ENCODE measurements at regions not wholly inside any gene's neighbourhood (a gene's known extent, or its start where the extent isn't known, plus 50 kb on each side); places are given as distances from the start of the nearest gene placed in this dataset.
"Not testable (repeated sequence)": the region's sequence is repeated elsewhere in the genome, so short reads cannot be mapped to it uniquely, and the experiment has no call there.

- H3K27me3 ChIP-seq; H3K36me3 ChIP-seq; DNase-seq (ENCODE audit: low spot score); H3K9me3 ChIP-seq; H3K4me1 ChIP-seq: not testable (repeated sequence)
- Histone ChIP-seq H3K4me3 (peak overlapping the region; percentile 70 to 75), H3K27ac (peak overlapping the region; percentile 93 to 94)
These were observed 53.6 kb upstream of the PLGLB1 start for GRCh38 chr2:87075054-87075790.

- not testable (repeated sequence) for H3K9me3 ChIP-seq; DNase-seq (ENCODE audit: low spot score); H3K4me1 ChIP-seq; H3K27me3 ChIP-seq; H3K36me3 ChIP-seq
- peak overlapping the region; percentile 70 to 75 for H3K4me3 ChIP-seq
- peak overlapping the region; percentile 93 to 94 for H3K27ac ChIP-seq
These were observed 54.2 kb upstream of the PLGLB1 start for GRCh38 chr2:87075791-87076252.

- not testable (repeated sequence) for H3K9me3 ChIP-seq, H3K36me3 ChIP-seq, H3K4me1 ChIP-seq, H3K27me3 ChIP-seq
- Histone ChIP-seq H3K27ac (peak overlapping the region; percentile 93 to 94), H3K4me3 (peak overlapping the region; percentile 70 to 75)
- DNase-seq (ENCODE audit: low spot score), result peak; percentile 95
These were observed 54.8 kb upstream of the PLGLB1 start for GRCh38 chr2:87076253-87077123.

- not testable (repeated sequence) for H3K27me3 ChIP-seq; H3K36me3 ChIP-seq; H3K4me1 ChIP-seq; H3K9me3 ChIP-seq; DNase-seq (ENCODE audit: low spot score)
- H3K4me3 ChIP-seq, result peak overlapping the region; percentile 70 to 75
- H3K27ac ChIP-seq, result peak overlapping the region; percentile 93 to 94
These were observed 55.4 kb upstream of the PLGLB1 start for GRCh38 chr2:87077124-87077446.

- peak overlapping the region in 1 of 2 donors; percentile 56 for H3K27ac ChIP-seq
- DNase-seq (ENCODE audit: low spot score); H3K9me3 ChIP-seq; H3K4me3 ChIP-seq; H3K36me3 ChIP-seq; H3K4me1 ChIP-seq; H3K27me3 ChIP-seq: not testable (repeated sequence)
These were observed 60.1 kb upstream of the PLGLB1 start for GRCh38 chr2:87081727-87082126.

GRCh38 chr2:87088079-87088478 lies 66.4 kb upstream of the PLGLB1 start:
- not testable (repeated sequence) for H3K4me3 ChIP-seq; H3K9me3 ChIP-seq; H3K27me3 ChIP-seq; H3K36me3 ChIP-seq; H3K4me1 ChIP-seq; H3K27ac ChIP-seq; DNase-seq (ENCODE audit: low spot score)

GRCh38 chr2:87089401-87089800 lies 67.8 kb upstream of the PLGLB1 start:
- DNase-seq (ENCODE audit: low spot score); H3K4me3 ChIP-seq; H3K4me1 ChIP-seq; H3K36me3 ChIP-seq; H3K27ac ChIP-seq; H3K9me3 ChIP-seq; H3K27me3 ChIP-seq: not testable (repeated sequence)

GRCh38 chr2:87093252-87093651 lies 71.6 kb upstream of the PLGLB1 start:
- H3K36me3 ChIP-seq, result not testable (repeated sequence)

GRCh38 chr2:87093937-87094529 lies 72.4 kb upstream of the PLGLB1 start:
- DNase-seq (ENCODE audit: low spot score); H3K27me3 ChIP-seq; H3K27ac ChIP-seq; H3K4me3 ChIP-seq; H3K36me3 ChIP-seq; H3K4me1 ChIP-seq; H3K9me3 ChIP-seq: not testable (repeated sequence)

More at GRCh38 chr2:87093252-87093651, 71.6 kb upstream of the PLGLB1 start:
- H3K9me3 ChIP-seq; H3K4me3 ChIP-seq; DNase-seq (ENCODE audit: low spot score); H3K27ac ChIP-seq; H3K4me1 ChIP-seq; H3K27me3 ChIP-seq: not testable (repeated sequence)

- H3K27me3 ChIP-seq; H3K36me3 ChIP-seq; H3K4me3 ChIP-seq; H3K4me1 ChIP-seq; H3K9me3 ChIP-seq; DNase-seq (ENCODE audit: low spot score); H3K27ac ChIP-seq: not testable (repeated sequence)
These were observed 74.2 kb upstream of the PLGLB1 start for GRCh38 chr2:87095804-87096203.

- H3K9me3 ChIP-seq; H3K4me1 ChIP-seq; DNase-seq (ENCODE audit: low spot score); H3K27ac ChIP-seq; H3K27me3 ChIP-seq; H3K4me3 ChIP-seq; H3K36me3 ChIP-seq: not testable (repeated sequence)
These were observed 107.3 kb upstream of the PLGLB1 start for GRCh38 chr2:87128761-87129553.

GRCh38 chr2:87132577-87132976 lies 110.9 kb upstream of the PLGLB1 start:
- H3K27me3 ChIP-seq; DNase-seq (ENCODE audit: low spot score); H3K9me3 ChIP-seq: not testable (repeated sequence)

GRCh38 chr2:87151835-87152493 lies 130.3 kb upstream of the PLGLB1 start:
- DNase-seq (ENCODE audit: low spot score); H3K36me3 ChIP-seq; H3K4me3 ChIP-seq; H3K27ac ChIP-seq; H3K27me3 ChIP-seq; H3K9me3 ChIP-seq; H3K4me1 ChIP-seq: not testable (repeated sequence)

More at GRCh38 chr2:87132577-87132976, 110.9 kb upstream of the PLGLB1 start:
- not testable (repeated sequence) for H3K27ac ChIP-seq, H3K36me3 ChIP-seq, H3K4me3 ChIP-seq, H3K4me1 ChIP-seq

- not testable (repeated sequence) for DNase-seq (ENCODE audit: low spot score); H3K9me3 ChIP-seq; H3K4me1 ChIP-seq; H3K4me3 ChIP-seq; H3K27ac ChIP-seq; H3K36me3 ChIP-seq; H3K27me3 ChIP-seq
These were observed 152.8 kb upstream of the PLGLB1 start for GRCh38 chr2:87174454-87174853.

Measured in right atrium auricular region (tissue), 2 donors.